Tibial nerve (tissue), 4 donors: ENCODE measurements at regions not wholly inside any gene's neighbourhood (a gene's known extent, or its start where the extent isn't known, plus 50 kb on each side); places are given as distances from the start of the nearest gene placed in this dataset.

ENCODE experiments used
- EP300 ChIP-seq, 2 donors: sonication (generic); formaldehyde crosslinking; IDR thresholded peaks; one replicate each; pipeline ENCODE4 v1.6.1; 2017; ENCODE audit warnings: antibody characterized with exemption in 2 of 2, mild to moderate bottlenecking in 1 of 2
- POLR2A ChIP-seq, 2 donors: fragments of 450-650 bp; IDR thresholded peaks; one replicate each; pipeline ENCODE4 v1.6.1; 2017; ENCODE audit warnings: antibody characterized with exemption in 2 of 2, mild to moderate bottlenecking in 2 of 2, moderate library complexity in 2 of 2
- TF ChIP-seq, protein P1 (sequence below), 5 experiments: fragments of 200-600 bp in 3 of 5; fragments of 450-650 bp in 2 of 5; sonication (generic) in 3 of 5; IDR thresholded peaks; one replicate each; pipeline ENCODE4 v1.5.1; 2016 to 2019; ENCODE audit warnings: antibody characterized with exemption in 5 of 5, mild to moderate bottlenecking in 3 of 5, moderate library complexity in 2 of 5

DNA sequence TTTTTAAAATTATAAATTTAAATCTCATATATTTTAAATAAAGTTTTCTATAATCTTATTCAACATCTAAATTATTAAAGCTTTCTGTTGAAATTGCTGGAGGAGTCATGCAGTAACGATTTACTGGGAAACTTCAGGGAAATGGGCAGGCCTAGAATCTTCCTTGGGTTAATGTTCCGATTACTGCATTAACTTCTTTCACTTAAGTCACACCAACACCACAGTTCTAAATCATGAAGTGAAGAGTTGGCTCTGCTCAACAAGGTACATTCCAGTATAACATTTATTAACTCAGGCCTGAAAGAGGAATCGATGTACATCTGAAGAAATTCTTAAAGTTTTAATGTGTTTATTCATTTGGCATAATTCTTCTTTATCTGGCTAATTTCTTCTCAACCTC, 244.3 kb downstream of the CCER1 start:
- TF ChIP-seq, protein P1, sequence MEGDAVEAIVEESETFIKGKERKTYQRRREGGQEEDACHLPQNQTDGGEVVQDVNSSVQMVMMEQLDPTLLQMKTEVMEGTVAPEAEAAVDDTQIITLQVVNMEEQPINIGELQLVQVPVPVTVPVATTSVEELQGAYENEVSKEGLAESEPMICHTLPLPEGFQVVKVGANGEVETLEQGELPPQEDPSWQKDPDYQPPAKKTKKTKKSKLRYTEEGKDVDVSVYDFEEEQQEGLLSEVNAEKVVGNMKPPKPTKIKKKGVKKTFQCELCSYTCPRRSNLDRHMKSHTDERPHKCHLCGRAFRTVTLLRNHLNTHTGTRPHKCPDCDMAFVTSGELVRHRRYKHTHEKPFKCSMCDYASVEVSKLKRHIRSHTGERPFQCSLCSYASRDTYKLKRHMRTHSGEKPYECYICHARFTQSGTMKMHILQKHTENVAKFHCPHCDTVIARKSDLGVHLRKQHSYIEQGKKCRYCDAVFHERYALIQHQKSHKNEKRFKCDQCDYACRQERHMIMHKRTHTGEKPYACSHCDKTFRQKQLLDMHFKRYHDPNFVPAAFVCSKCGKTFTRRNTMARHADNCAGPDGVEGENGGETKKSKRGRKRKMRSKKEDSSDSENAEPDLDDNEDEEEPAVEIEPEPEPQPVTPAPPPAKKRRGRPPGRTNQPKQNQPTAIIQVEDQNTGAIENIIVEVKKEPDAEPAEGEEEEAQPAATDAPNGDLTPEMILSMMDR (IDR thresholded peaks at IDR 0.05): no peak
- TF ChIP-seq POLR2A (IDR thresholded peaks at IDR 0.05) (no peak), EP300 (IDR thresholded peaks at IDR 0.05) (no peak)
